GM19324 (cell line): ENCODE measurements at regions not wholly inside any gene's neighbourhood (a gene's known extent, or its start where the extent isn't known, plus 50 kb on each side); places are given as distances from the start of the nearest gene placed in this dataset.
"Not testable (repeated sequence)": the region's sequence is repeated elsewhere in the genome, so short reads cannot be mapped to it uniquely, and the experiment has no call there.

Experiments used
- ATAC-seq: cut with Tn5 transposase; IDR thresholded peaks from one replicate; pipeline ENCODE4 v1.9.1; 2021; ENCODE audit warnings: mild to moderate bottlenecking, moderate library complexity; ENCODE audit not compliant: unreplicated experiment, low FRiP score

GRCh38 chr22:22067192-22067591, 84.6 kb upstream of the TOP3B start:
- ATAC-seq = no peak

- ATAC-seq = no peak
These were observed 82.0 kb upstream of the TOP3B start for GRCh38 chr22:22064580-22064979.

- no peak for ATAC-seq
These were observed 79.8 kb upstream of the TOP3B start for GRCh38 chr22:22062306-22062793.

- ATAC-seq = no peak
These were observed 78.8 kb upstream of the TOP3B start for GRCh38 chr22:22061085-22062077.

GRCh38 chr22:22060200-22061084, 77.9 kb upstream of the TOP3B start:
- ATAC-seq = no peak

- ATAC-seq = no peak
These were observed 76.9 kb upstream of the TOP3B start for GRCh38 chr22:22059291-22060002.

- no peak for ATAC-seq
These were observed 76.2 kb upstream of the TOP3B start for GRCh38 chr22:22058633-22059290.

- ATAC-seq = no peak
These were observed 75.2 kb upstream of the TOP3B start for GRCh38 chr22:22057617-22058378.

GRCh38 chr22:22056809-22057594, 74.4 kb upstream of the TOP3B start:
- not testable (repeated sequence) for ATAC-seq

GRCh38 chr22:22052548-22053139, 70.1 kb upstream of the TOP3B start:
- ATAC-seq = not testable (repeated sequence)

GRCh38 chr22:22051032-22051431, 68.4 kb upstream of the TOP3B start:
- ATAC-seq = not testable (repeated sequence)

- no peak for ATAC-seq
These were observed 67.7 kb upstream of the TOP3B start for GRCh38 chr22:22050141-22050775.

GRCh38 chr22:22049684-22050083, 67.1 kb upstream of the TOP3B start:
- no peak for ATAC-seq

GRCh38 chr22:22048981-22049531, 66.5 kb upstream of the TOP3B start:
- no peak for ATAC-seq

GRCh38 chr22:22048318-22048942, 65.8 kb upstream of the TOP3B start:
- no peak for ATAC-seq

GRCh38 chr22:22047776-22048175, 65.2 kb upstream of the TOP3B start:
- ATAC-seq = no peak

GRCh38 chr22:22047266-22047665, 64.7 kb upstream of the TOP3B start:
- ATAC-seq = no peak
